AG10803 (cell line): ENCODE measurements at regions not wholly inside any gene's neighbourhood (a gene's known extent, or its start where the extent isn't known, plus 50 kb on each side); places are given as distances from the start of the nearest gene placed in this dataset.
A peak's percentile ranks its signal among the peaks of the same experiment; 100 is the strongest.

ENCODE experiments used
- DNase-seq: peaks from one replicate; pipeline ENCODE4 v3.0.0; 2010; ENCODE audit warnings: low read depth
- H3K4me3 ChIP-seq: 2 replicates; pipeline ENCODE4 v1.5.1; 2011; ENCODE audit warnings: mild to moderate bottlenecking, low read length, control low read depth
- CTCF ChIP-seq: conservative IDR thresholded peaks from 2 replicates; pipeline ENCODE4 v1.5.1; 2011; ENCODE audit warnings: mild to moderate bottlenecking, low read length, control low read depth, inconsistent platforms

- H3K4me3 ChIP-seq, result no peak overlapping the region
- no peak for TF ChIP-seq CTCF
- no peak for DNase-seq
Measured at GRCh38 chr19:29290853-29291252, 77.9 kb upstream of the UQCRFS1 start.

- no peak for DNase-seq
- TF ChIP-seq CTCF, result no peak
Measured at GRCh38 chr19:29292153-29292552, 79.2 kb upstream of the UQCRFS1 start.

DNA sequence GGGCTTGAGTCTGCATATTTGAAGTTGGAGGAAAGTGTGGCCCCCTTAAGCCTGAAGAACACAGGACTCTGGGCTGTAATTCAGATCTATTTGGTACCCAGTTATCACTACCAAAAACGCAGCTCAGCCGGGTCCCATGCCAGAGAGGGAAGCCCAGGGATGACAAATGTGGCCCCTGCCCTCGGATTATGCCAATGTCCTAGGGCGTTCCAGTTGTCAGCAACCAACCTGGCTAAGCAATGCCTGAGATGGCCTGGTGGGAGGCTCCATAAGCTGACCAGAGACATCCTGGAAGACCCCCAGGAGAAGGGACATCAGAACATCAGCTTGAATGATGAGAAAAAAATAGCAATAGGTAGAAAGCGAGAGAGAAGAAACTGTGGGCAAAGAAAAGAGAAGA, 79.6 kb upstream of the UQCRFS1 start:
- no peak for DNase-seq
- no peak for TF ChIP-seq CTCF
- no peak overlapping the region for H3K4me3 ChIP-seq

More at GRCh38 chr19:29292153-29292552, 79.2 kb upstream of the UQCRFS1 start:
- no peak overlapping the region for H3K4me3 ChIP-seq

- H3K4me3 ChIP-seq, result no peak overlapping the region
- DNase-seq, result no peak
- TF ChIP-seq CTCF, result no peak
Measured at GRCh38 chr19:29293292-29293691, 80.3 kb upstream of the UQCRFS1 start.

- TF ChIP-seq CTCF, result no peak
- no peak overlapping the region for H3K4me3 ChIP-seq
- DNase-seq, result peak; percentile 8
Measured at GRCh38 chr19:29293736-29294342, 80.9 kb upstream of the UQCRFS1 start.

- TF ChIP-seq CTCF, result no peak
- peak; percentile 53 for DNase-seq
- no peak overlapping the region for H3K4me3 ChIP-seq
Measured at GRCh38 chr19:29294343-29294811, 81.4 kb upstream of the UQCRFS1 start.

- no peak for DNase-seq
- no peak for TF ChIP-seq CTCF
- H3K4me3 ChIP-seq, result no peak overlapping the region
Measured at GRCh38 chr19:29295285-29295684, 82.3 kb upstream of the UQCRFS1 start.
